ENCODE measurements at regions not wholly inside any gene's neighbourhood (a gene's known extent, or its start where the extent isn't known, plus 50 kb on each side); places are given as distances from the start of the nearest gene placed in this dataset.

GRCh38 chr3:159723295-159723694 is 265.3 kb upstream of the IL12A start:
- no peak for TF ChIP-seq POLR2AphosphoS5 (IDR thresholded peaks at IDR 0.05; ENCODE audit: low read depth, low read length)
- TF ChIP-seq MEF2A (IDR thresholded peaks at IDR 0.05; ENCODE audit: borderline replicate concordance, low read depth) = no peak
- no peak for TF ChIP-seq GABPA (IDR thresholded peaks at IDR 0.05; ENCODE audit: low read depth)
- TF ChIP-seq TAF1 (IDR thresholded peaks at IDR 0.05; ENCODE audit: borderline replicate concordance, low read depth, low read length) = no peak
- no peak for TF ChIP-seq RFX5 (IDR thresholded peaks at IDR 0.05; ENCODE audit: low read length)
- TF ChIP-seq EP300 (IDR thresholded peaks at IDR 0.05; ENCODE audit: borderline replicate concordance in 1 of 2, low read depth in 1 of 2, low read length in 1 of 2) = no peak
- TF ChIP-seq, protein P1, sequence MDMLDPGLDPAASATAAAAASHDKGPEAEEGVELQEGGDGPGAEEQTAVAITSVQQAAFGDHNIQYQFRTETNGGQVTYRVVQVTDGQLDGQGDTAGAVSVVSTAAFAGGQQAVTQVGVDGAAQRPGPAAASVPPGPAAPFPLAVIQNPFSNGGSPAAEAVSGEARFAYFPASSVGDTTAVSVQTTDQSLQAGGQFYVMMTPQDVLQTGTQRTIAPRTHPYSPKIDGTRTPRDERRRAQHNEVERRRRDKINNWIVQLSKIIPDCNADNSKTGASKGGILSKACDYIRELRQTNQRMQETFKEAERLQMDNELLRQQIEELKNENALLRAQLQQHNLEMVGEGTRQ (IDR thresholded peaks at IDR 0.05; ENCODE audit: borderline replicate concordance, low read depth, low read length) = no peak
- no peak for TF ChIP-seq YY1 (IDR thresholded peaks at IDR 0.05; ENCODE audit: low read depth)
- no peak for TF ChIP-seq CTCF (IDR thresholded peaks at IDR 0.05)
- TF ChIP-seq TEAD4 (IDR thresholded peaks at IDR 0.05; ENCODE audit: borderline replicate concordance, insufficient read depth) = no peak
- no peak for TF ChIP-seq MXI1 (IDR thresholded peaks at IDR 0.05; ENCODE audit: low read depth, low read length)
- TF ChIP-seq JUND (IDR thresholded peaks at IDR 0.05) = no peak
